IPS-15b (cell line): ENCODE measurements at regions not wholly inside any gene's neighbourhood (a gene's known extent, or its start where the extent isn't known, plus 50 kb on each side); places are given as distances from the start of the nearest gene placed in this dataset.
A peak's percentile ranks its signal among the peaks of the same experiment; 100 is the strongest.

ENCODE experiments used
- H3K27me3 ChIP-seq: one replicate; pipeline ENCODE4 v1.6.1; 2013; ENCODE audit warnings: low read length; ENCODE audit not compliant: control insufficient read depth, insufficient read depth
- H3K36me3 ChIP-seq: one replicate; pipeline ENCODE4 v1.6.1; 2013; ENCODE audit warnings: low read length; ENCODE audit not compliant: control insufficient read depth, insufficient read depth
- H3K4me1 ChIP-seq: one replicate; pipeline ENCODE4 v1.6.1; 2013; ENCODE audit warnings: mild to moderate bottlenecking, low read length; ENCODE audit not compliant: control insufficient read depth, insufficient read depth
- H3K4me3 ChIP-seq: one replicate; pipeline ENCODE4 v1.5.1; 2013; ENCODE audit warnings: low read depth, low read length
- H3K9ac ChIP-seq: one replicate; pipeline ENCODE4 v1.6.1; 2013; ENCODE audit warnings: low read depth, mild to moderate bottlenecking, low read length
- H3K9me3 ChIP-seq: one replicate; pipeline ENCODE4 v1.6.1; 2013; ENCODE audit warnings: mild to moderate bottlenecking, low read length; ENCODE audit not compliant: control insufficient read depth, insufficient read depth

DNA sequence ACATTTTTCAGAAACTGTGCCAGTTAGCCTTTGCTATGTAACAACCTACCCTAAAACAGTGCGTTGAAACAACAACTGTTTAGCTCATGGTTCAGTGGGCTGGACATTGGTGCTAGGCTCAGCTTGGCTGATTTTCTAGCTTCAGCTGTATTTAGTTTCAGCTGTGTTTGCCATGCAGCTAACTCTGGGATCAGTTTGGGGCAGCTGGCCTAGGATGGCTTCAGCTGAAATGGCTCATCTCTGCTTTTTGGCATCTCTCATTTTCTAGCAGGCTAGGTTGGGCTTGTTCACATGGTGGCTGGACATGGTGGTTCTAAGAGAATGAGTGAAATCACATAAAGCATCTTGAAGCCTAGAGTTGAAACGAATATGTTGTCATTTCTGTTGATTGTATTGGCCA lies 464.2 kb downstream of the QKI start:
- Histone ChIP-seq H3K9me3 (no peaks in the 10 kb centered on the region), H3K36me3 (no peaks in the 10 kb centered on the region), H3K4me3 (no peak overlapping the region), H3K4me1 (no peaks in the 10 kb centered on the region), H3K27me3 (no peaks in the 10 kb centered on the region), H3K9ac (no peak overlapping the region)

DNA sequence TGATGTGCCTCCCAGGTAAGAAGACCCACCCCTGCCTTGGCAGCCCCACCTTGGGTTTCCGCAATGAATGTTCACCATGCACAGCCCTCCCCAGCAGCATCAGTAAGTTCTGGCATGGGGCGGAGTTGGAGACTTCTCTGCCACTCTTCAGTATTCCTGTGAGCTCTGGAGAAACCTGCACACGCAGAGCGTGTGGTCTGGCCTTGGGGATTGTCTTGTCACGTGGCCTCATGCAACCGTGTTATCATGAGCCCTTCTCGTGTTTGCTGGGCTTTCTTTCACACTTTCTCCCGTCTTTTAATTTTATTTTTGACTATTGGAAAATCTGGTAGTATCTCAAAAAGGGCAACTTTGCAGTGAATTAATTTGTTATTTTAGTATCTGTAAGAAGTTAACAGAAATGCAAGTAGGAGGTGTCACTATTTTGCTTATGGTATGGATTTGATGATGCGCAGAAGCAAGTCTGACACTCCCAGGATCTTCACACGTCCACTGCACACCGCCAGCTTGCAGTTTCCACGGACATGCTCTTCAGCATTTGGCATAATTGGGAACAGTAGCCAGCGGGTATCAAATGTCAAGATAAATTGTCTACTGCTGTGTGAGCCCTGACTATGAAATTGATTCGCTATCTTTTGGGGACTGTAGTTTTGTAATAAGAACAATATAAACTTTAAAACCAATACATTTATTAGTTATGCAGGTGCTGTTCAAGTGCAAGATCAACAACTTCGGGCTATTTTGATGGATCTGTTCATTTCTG lies 463.5 kb downstream of the QKI start:
- Histone ChIP-seq H3K9me3 (no peaks in the 10 kb centered on the region), H3K36me3 (no peaks in the 10 kb centered on the region), H3K9ac (no peak overlapping the region), H3K27me3 (no peaks in the 10 kb centered on the region), H3K4me3 (no peak overlapping the region), H3K4me1 (no peaks in the 10 kb centered on the region)

DNA sequence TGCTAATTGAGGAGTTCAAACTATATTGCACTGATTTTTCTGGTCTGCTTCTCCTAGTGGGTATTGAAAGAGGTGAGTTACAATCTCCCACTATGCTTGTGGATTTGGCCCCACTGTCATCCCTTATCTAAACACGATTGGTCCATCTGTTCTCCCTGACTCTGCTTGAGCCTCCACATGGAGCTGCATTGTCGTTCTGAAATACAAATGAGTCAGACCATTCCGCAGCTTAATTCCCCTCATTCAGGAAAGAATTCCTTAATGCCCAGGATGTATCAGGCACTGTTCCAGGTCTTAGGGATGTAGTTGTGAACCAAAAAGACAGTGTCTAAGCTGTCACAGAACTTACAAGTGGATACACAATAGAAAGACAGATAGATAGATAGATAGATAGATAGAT lies 461.9 kb downstream of the QKI start:
- no peaks in the 10 kb centered on the region for H3K27me3 ChIP-seq
- H3K4me1 ChIP-seq: no peaks in the 10 kb centered on the region
- no peak overlapping the region for H3K4me3 ChIP-seq
- H3K9me3 ChIP-seq: no peaks in the 10 kb centered on the region
- no peak overlapping the region for H3K9ac ChIP-seq
- H3K36me3 ChIP-seq: no peaks in the 10 kb centered on the region

DNA sequence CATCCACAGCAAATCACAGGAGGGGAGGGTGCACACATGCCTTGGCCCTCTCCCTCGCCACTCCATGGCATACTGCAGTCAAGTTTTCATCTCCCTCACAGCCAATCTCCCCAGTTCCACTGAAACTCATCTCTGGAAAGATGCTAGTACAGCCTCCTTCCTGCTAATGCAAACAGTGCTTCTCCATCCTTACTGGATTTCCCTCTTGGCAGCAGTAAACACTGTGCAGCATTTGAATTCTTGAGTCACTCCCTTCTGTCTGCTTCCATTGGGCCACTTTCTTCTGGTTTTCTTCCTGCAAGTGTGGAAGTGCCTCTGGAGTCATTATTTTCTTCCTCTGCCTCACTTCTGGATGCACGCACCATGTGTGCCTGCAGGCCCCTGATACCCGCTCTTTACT lies 460.3 kb downstream of the QKI start:
- Histone ChIP-seq H3K4me1 (no peaks in the 10 kb centered on the region), H3K27me3 (no peaks in the 10 kb centered on the region), H3K9ac (no peak overlapping the region), H3K4me3 (no peak overlapping the region), H3K9me3 (no peaks in the 10 kb centered on the region), H3K36me3 (no peaks in the 10 kb centered on the region)

DNA sequence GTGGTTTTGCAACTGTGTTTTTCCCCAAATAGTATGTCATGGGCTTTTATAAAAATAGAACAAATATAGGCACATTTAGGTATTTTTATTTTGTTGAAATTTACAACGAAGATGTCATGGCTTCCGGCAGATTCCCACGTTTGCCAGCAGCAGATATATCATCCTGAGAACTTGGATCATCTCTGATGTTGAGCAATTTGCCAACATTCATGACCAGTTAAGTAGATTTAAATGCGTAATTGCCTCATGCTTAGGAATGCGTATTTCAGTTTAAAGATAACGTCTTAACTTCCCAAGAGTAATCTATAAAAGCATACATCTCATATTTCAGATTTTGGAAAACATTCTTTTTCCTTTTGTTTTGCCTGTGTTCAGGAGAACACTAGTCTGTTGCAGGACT lies 457.8 kb downstream of the QKI start:
- no peak overlapping the region for H3K9ac ChIP-seq
- H3K4me3 ChIP-seq: no peak overlapping the region
- no peaks in the 10 kb centered on the region for H3K36me3 ChIP-seq
- no peaks in the 10 kb centered on the region for H3K4me1 ChIP-seq
- no peaks in the 10 kb centered on the region for H3K9me3 ChIP-seq
- no peaks in the 10 kb centered on the region for H3K27me3 ChIP-seq

DNA sequence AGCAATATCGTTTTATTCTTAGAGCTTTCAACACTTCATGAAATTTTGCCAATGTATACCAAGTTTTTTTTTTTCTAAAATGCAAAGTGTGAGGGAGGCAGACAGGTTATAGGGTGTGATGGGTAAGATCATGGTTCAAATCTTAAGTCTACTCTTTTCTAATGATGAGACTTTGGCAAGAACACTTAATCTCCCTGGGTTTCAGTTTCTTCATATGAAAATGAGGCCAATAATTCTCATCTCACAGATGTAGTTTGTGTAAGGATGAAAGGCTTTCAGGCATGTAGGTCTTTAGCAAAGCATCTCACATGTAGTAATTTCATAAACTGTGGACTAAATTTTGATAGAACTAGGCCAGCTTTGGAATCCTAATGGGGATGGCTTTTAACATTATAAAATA lies 457.1 kb downstream of the QKI start:
- Histone ChIP-seq H3K4me3 (no peak overlapping the region), H3K9me3 (no peaks in the 10 kb centered on the region), H3K27me3 (no peaks in the 10 kb centered on the region), H3K4me1 (no peaks in the 10 kb centered on the region), H3K9ac (no peak overlapping the region), H3K36me3 (no peaks in the 10 kb centered on the region)

DNA sequence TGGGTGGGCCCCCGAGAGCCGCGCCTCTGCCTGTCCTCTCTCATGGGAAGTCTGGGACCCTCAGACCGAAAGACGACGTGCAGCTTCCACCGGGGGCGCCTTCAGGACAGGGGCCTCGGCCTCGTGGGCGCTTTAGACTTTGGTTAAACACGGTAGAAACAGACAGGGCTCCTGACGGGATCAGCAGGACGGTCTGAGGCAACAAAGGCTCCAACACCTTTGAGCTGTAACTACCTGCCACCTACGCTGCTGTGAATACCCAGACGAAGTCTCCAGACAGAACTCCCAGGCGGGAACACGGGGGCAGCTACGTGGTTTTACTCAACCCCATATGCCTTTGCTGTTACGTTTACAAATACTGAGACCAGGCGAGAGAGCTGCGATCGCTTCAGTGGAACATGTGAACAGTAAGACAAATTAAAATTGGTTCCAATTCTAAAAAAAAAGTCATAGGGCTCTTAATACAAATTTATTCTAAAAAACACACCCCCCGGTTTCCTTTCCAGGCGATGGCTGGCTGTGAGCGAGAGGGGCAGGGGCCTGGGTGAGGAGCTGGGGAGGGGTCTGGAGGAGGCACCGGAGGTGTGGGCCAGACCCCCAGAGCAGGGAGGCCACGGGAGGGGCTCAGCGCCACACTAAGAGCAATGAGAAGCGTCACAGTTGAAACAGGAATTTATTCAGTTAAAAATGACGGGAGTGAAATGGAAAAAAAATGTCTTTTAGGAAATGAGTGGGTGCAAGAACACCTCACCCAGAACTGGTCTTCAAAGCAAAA lies 453.2 kb downstream of the QKI start:
- Histone ChIP-seq H3K36me3 (no peaks in the 10 kb centered on the region), H3K27me3 (no peaks in the 10 kb centered on the region), H3K4me1 (no peaks in the 10 kb centered on the region), H3K9ac (peak overlapping the region; percentile 32), H3K4me3 (no peak overlapping the region), H3K9me3 (no peaks in the 10 kb centered on the region)

DNA sequence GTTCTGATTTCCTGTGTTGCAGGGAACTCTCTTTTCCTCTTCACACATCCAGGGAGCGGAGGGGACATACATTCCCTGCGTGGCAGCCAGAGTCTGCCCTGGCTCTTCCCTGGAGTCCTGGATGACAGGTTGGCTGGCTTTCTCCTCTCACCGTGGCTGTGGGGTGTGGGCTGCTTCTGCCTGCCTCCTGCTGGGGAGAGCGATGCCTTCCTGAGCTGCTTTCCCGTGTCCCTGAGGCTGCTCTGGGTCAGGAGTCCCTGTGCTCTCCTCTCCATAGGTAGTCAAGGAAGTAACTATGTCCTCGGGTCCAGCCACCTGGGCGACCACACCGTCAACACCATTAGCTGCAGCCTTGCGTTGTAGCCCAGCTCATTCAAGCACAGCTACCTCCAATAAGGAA lies 451.7 kb downstream of the QKI start:
- Histone ChIP-seq H3K27me3 (no peaks in the 10 kb centered on the region), H3K4me3 (no peak overlapping the region), H3K4me1 (no peaks in the 10 kb centered on the region), H3K9me3 (no peaks in the 10 kb centered on the region), H3K9ac (no peak overlapping the region), H3K36me3 (no peaks in the 10 kb centered on the region)

DNA sequence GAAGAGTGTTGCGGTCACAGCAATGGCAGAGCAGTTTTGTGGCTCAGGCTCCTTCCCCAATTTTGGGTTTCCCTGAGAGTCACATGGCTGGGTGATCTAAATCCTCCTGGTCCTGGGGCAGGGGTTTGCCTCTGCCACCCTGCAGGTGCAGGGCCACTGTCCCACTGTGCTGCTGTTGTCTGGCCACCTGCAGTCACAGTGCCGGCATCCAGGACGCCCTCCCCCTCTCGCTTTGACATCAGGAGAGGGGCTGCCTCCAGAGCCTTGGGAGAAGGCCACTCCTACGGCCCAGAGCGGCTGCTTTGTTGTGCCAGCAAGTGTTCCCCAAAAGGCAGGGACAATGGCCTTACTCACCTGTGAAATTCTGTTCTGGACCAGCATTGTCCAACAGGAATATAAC lies 449.0 kb downstream of the QKI start:
- H3K9me3 ChIP-seq: no peaks in the 10 kb centered on the region
- no peak overlapping the region for H3K4me3 ChIP-seq
- H3K9ac ChIP-seq: no peak overlapping the region
- no peaks in the 10 kb centered on the region for H3K27me3 ChIP-seq
- no peaks in the 10 kb centered on the region for H3K4me1 ChIP-seq
- no peaks in the 10 kb centered on the region for H3K36me3 ChIP-seq

DNA sequence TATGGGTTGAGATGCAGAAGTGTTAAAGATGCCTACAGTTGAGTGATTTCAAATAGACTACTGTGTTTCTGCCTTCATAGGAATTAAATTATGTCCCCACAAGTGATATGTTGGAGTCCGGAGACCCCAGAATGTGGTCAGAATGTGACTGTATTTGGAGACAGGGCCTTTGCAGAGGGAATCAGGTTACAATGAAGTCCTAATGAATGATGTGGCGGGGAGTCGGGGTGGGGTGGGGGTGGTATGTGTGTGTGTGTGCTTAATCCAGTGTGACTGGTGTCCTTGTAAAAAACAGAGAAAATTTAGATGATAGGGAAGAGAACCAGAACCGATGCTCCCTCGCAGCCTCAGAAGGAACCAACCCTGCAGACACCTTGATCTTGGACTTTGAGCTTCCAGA lies 448.2 kb downstream of the QKI start:
- Histone ChIP-seq H3K4me3 (no peak overlapping the region), H3K9ac (no peak overlapping the region), H3K9me3 (no peaks in the 10 kb centered on the region), H3K36me3 (no peaks in the 10 kb centered on the region), H3K27me3 (no peaks in the 10 kb centered on the region), H3K4me1 (no peaks in the 10 kb centered on the region)

DNA sequence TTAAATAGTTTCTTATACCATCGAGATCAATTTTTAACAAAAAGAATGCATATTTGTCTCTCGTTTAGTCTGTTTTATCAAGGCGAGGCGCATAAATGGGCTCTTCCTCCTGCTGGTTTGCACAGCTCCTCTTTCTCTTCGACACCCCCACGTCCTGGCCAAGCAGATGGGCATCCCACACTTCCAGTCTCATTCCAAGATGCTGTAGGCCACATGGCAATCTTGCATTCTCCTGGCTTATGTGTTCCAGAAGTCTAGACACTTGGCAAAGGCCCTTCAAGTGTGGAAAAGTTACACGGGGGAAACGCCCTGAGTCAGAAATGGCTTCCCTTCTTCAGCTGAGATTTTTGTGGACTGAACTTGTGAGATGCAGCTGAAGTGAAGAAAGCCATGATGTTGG lies 447.1 kb downstream of the QKI start:
- H3K36me3 ChIP-seq: no peaks in the 10 kb centered on the region
- no peak overlapping the region for H3K9ac ChIP-seq
- no peaks in the 10 kb centered on the region for H3K27me3 ChIP-seq
- no peak overlapping the region for H3K4me3 ChIP-seq
- no peaks in the 10 kb centered on the region for H3K4me1 ChIP-seq
- H3K9me3 ChIP-seq: no peaks in the 10 kb centered on the region
